ENCODE measurements at regions not wholly inside any gene's neighbourhood (a gene's known extent, or its start where the extent isn't known, plus 50 kb on each side); places are given as distances from the start of the nearest gene placed in this dataset.

- intact Hi-C loops (cut with DNase I; ENCODE audit: low total_unique reads): no loop called here
- no peak overlapping the region for H3K4me3 ChIP-seq (ENCODE audit: low read depth, poor library complexity, severe bottlenecking)
- DNase-seq (ENCODE audit: low spot score in 2 of 2): no peak
- TF ChIP-seq, protein P1, sequence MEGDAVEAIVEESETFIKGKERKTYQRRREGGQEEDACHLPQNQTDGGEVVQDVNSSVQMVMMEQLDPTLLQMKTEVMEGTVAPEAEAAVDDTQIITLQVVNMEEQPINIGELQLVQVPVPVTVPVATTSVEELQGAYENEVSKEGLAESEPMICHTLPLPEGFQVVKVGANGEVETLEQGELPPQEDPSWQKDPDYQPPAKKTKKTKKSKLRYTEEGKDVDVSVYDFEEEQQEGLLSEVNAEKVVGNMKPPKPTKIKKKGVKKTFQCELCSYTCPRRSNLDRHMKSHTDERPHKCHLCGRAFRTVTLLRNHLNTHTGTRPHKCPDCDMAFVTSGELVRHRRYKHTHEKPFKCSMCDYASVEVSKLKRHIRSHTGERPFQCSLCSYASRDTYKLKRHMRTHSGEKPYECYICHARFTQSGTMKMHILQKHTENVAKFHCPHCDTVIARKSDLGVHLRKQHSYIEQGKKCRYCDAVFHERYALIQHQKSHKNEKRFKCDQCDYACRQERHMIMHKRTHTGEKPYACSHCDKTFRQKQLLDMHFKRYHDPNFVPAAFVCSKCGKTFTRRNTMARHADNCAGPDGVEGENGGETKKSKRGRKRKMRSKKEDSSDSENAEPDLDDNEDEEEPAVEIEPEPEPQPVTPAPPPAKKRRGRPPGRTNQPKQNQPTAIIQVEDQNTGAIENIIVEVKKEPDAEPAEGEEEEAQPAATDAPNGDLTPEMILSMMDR (IDR thresholded peaks at IDR 0.05): no peak
- TF ChIP-seq POLR2A (IDR thresholded peaks at IDR 0.05): no peak
- WGBS, 2 donors: 42 to 53% methylated on average over 7 of the region's 7 CpGs
Measured at GRCh38 chr14:95375539-95376109, 55.9 kb upstream of the CLMN start.

DNA sequence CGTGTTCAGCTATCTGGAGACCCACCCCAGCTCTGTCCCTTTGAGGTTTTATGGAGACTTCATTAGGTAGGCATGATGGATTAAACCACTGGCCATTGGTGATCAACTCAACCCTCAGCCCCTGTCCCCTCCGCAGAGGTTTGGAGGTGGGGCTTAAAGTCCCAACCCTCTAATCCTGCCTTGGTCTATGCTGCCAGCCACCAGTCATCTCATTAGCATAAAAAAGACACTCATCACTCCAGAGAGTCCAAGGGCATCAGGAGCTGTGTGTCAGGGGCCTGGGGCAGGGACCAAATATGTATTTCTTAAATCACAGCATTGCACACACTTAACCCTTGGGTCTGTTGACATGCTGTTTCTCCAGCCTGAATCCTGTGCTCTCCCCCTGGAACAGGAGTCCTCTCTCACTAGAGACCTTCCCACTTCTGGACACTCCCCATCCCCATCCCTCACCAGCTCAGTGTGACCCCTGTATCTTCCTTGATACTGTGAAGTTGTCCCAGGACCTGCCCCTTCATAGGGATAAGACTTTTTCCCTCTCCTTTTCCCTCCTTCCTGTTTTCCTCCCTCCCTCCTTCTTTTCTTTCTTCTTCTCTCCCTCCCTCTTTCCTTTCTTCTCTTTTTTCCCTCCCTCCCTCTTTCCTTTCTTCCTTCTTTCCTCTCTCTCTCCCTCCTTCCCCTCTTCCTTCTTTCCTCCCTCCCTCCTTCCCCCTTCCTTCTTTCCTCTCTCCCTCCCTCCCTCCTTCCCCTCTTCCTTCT lies 54.7 kb upstream of the CLMN start:
- DNase-seq (ENCODE audit: low spot score in 2 of 2): no peak
- no peak overlapping the region for H3K4me3 ChIP-seq (ENCODE audit: low read depth, poor library complexity, severe bottlenecking)
- 53 to 65% methylated on average over 2 of the region's 2 CpGs for WGBS, 2 donors
- TF ChIP-seq, protein P1 (IDR thresholded peaks at IDR 0.05): no peak
- TF ChIP-seq POLR2A (IDR thresholded peaks at IDR 0.05): no peak
- intact Hi-C loops (cut with DNase I; ENCODE audit: low total_unique reads): no loop called here

- H3K4me3 ChIP-seq (ENCODE audit: low read depth, poor library complexity, severe bottlenecking): no peak overlapping the region
- TF ChIP-seq, protein P1 (IDR thresholded peaks at IDR 0.05): no peak
- no peak for TF ChIP-seq POLR2A (IDR thresholded peaks at IDR 0.05)
- 92 to 100% methylated on average over 2 of the region's 2 CpGs for whole genome bisulfite sequencing, 2 donors
- intact Hi-C loops (cut with DNase I; ENCODE audit: low total_unique reads): no loop called here
- DNase-seq (ENCODE audit: low spot score in 2 of 2): no peak
Measured at GRCh38 chr14:95370076-95370475, 50.4 kb upstream of the CLMN start.

All from lower leg skin (tissue), 4 donors.